Aorta (tissue), 5 donors: ENCODE measurements at regions not wholly inside any gene's neighbourhood (a gene's known extent, or its start where the extent isn't known, plus 50 kb on each side); places are given as distances from the start of the nearest gene placed in this dataset.
A peak's percentile ranks its signal among the peaks of the same experiment; 100 is the strongest.

Experiments
- ATAC-seq: fragments of 200-7000 bp; cut with Tn5 transposase; one replicate; pipeline ENCODE4 v1.9.1; 2022; ENCODE audit warnings: moderate library complexity; ENCODE audit not compliant: low FRiP score
- DNase-seq, 2 donors: peaks; one replicate each; pipeline ENCODE4 v3.0.0-alpha.2; 2020
- H3K27ac ChIP-seq, 2 donors: one replicate each; pipeline ENCODE4 v1.5.1; 2013; ENCODE audit warnings: low read length in 2 of 2, mild to moderate bottlenecking in 2 of 2, moderate library complexity in 2 of 2, control low read depth in 1 of 2, inconsistent platforms in 1 of 2, low read depth in 1 of 2
- H3K27me3 ChIP-seq, 2 donors: one replicate each; pipeline ENCODE4 v1.6.1; 2013; ENCODE audit warnings: control low read depth in 1 of 2, low read length in 1 of 2, mild to moderate bottlenecking in 1 of 2, moderate library complexity in 1 of 2; ENCODE audit not compliant: insufficient read depth in 2 of 2, control insufficient read depth in 1 of 2
- H3K36me3 ChIP-seq, 2 donors: one replicate each; pipeline ENCODE4 v1.6.1; 2013; ENCODE audit warnings: control low read depth in 1 of 2, low read length in 1 of 2, mild to moderate bottlenecking in 1 of 2; ENCODE audit not compliant: insufficient read depth in 2 of 2, control insufficient read depth in 1 of 2
- H3K4me1 ChIP-seq, 2 donors: one replicate each; pipeline ENCODE4 v1.6.1; 2013; ENCODE audit warnings: low read length in 2 of 2, control low read depth in 1 of 2, mild to moderate bottlenecking in 1 of 2, moderate library complexity in 1 of 2; ENCODE audit not compliant: insufficient read depth in 2 of 2, control insufficient read depth in 1 of 2
- H3K4me3 ChIP-seq, 2 donors: one replicate each; pipeline ENCODE4 v1.5.1; 2013; ENCODE audit warnings: low read length in 2 of 2, control low read depth in 1 of 2, mild to moderate bottlenecking in 1 of 2
- H3K9me3 ChIP-seq: one replicate; pipeline ENCODE4 v1.6.1; 2013; ENCODE audit warnings: mild to moderate bottlenecking, low read length; ENCODE audit not compliant: control insufficient read depth
- WGBS, 2 donors: extraction: QIAGEN DNeasy Blood & Tissue Kit; methylation state at CpG; one replicate each; pipeline ENCODE4 v1.1.7; 2013; 5-methylcytosine and 5-hydroxymethylcytosine counted together
- intact Hi-C, 2 donors: fragments of 100-400 bp; cut with DNase I; formaldehyde crosslinking; loops; one replicate each; pipeline versions ENCODE4 v1.14.2 to v1.15.0; 2022
- donor health status: healthy with polysubstance abuse.
- donor health status: Bipolar disorder and iron deficiency.
- donor health status: DM: no; HTN: no; CAD: no.
- donor health status: DM: no; HTN: no; CAD: no.
- donor health status: DM: yes; HTN: yes; CAD: no.

GRCh38 chr15:54850101-54850500 lies 346.6 kb downstream of the RSL24D1 start:
- Histone ChIP-seq H3K27ac (no peak overlapping the region), H3K4me1 (no peaks in the 10 kb centered on the region), H3K4me3 (no peak overlapping the region), H3K27me3 (no peaks in the 10 kb centered on the region), H3K9me3 (no peaks in the 10 kb centered on the region), H3K36me3 (no peaks in the 10 kb centered on the region)
- no peak for DNase-seq
- ATAC-seq: no peak
- 28 to 49% methylated on average over 4 of the region's 4 CpGs for WGBS, 2 donors
- intact Hi-C loops: no loop called here

- intact Hi-C loops: no loop called here
- H3K4me1 ChIP-seq: peaks cover 0 to 2% of the 10 kb centered on the region in 2 donors
- no peak overlapping the region for H3K4me3 ChIP-seq
- no peak for ATAC-seq
- no peaks in the 10 kb centered on the region for H3K27me3 ChIP-seq
- DNase-seq: no peak
- H3K36me3 ChIP-seq: no peaks in the 10 kb centered on the region
- no peaks in the 10 kb centered on the region for H3K9me3 ChIP-seq
- H3K27ac ChIP-seq: no peak overlapping the region
Measured at GRCh38 chr15:54843006-54843405, 353.7 kb downstream of the RSL24D1 start.

GRCh38 chr15:54841701-54842305 lies 354.9 kb downstream of the RSL24D1 start:
- Histone ChIP-seq H3K4me3 (no peak overlapping the region), H3K4me1 (peaks cover 0 to 2% of the 10 kb centered on the region in 2 donors), H3K27me3 (no peaks in the 10 kb centered on the region), H3K27ac (no peak overlapping the region), H3K9me3 (no peaks in the 10 kb centered on the region), H3K36me3 (no peaks in the 10 kb centered on the region)
- DNase-seq (no peak), ATAC-seq (no peak)
- intact Hi-C loops: no loop called here
- WGBS, 2 donors: 88 to 89% methylated on average over 3 of the region's 3 CpGs

GRCh38 chr15:54840621-54841398 lies 355.9 kb downstream of the RSL24D1 start:
- Histone ChIP-seq H3K4me3 (no peak overlapping the region), H3K36me3 (no peaks in the 10 kb centered on the region), H3K9me3 (no peaks in the 10 kb centered on the region), H3K4me1 (peaks cover 2 to 3% of the 10 kb centered on the region in 2 donors), H3K27me3 (no peaks in the 10 kb centered on the region), H3K27ac (no peak overlapping the region)
- intact Hi-C loops: no loop called here
- DNase-seq (no peak), ATAC-seq (no peak)
- WGBS, 2 donors: 80 to 82% methylated on average over 7 of the region's 7 CpGs

- no peak for ATAC-seq
- peak overlapping the region; percentile 30 to 34 for H3K4me3 ChIP-seq
- intact Hi-C loops: no loop called here
- no peaks in the 10 kb centered on the region for H3K27me3 ChIP-seq
- WGBS, 2 donors: 38 to 44% methylated on average over 2 of the region's 2 CpGs
- no peaks in the 10 kb centered on the region for H3K9me3 ChIP-seq
- DNase-seq: no peak
- H3K36me3 ChIP-seq: peaks cover 0 to 2% of the 10 kb centered on the region in 2 donors
- H3K27ac ChIP-seq: no peak overlapping the region
- peaks cover 2 to 7% of the 10 kb centered on the region in 2 donors for H3K4me1 ChIP-seq
Measured at GRCh38 chr15:54839379-54839778, 357.4 kb downstream of the RSL24D1 start.

GRCh38 chr15:54836052-54836795 lies 360.5 kb downstream of the RSL24D1 start:
- DNase-seq (no peak), ATAC-seq (no peak)
- Histone ChIP-seq H3K4me1 (peaks cover 1 to 7% of the 10 kb centered on the region in 2 donors), H3K27ac (no peak overlapping the region), H3K36me3 (peaks cover 0 to 2% of the 10 kb centered on the region in 2 donors), H3K27me3 (no peaks in the 10 kb centered on the region), H3K9me3 (no peaks in the 10 kb centered on the region), H3K4me3 (no peak overlapping the region)
- intact Hi-C loops: no loop called here
- WGBS, 2 donors: 82 to 83% methylated on average over 5 of the region's 5 CpGs

- Histone ChIP-seq H3K36me3 (peaks cover 0 to under 1% of the 10 kb centered on the region in 2 donors), H3K9me3 (peaks cover 1% of the 10 kb centered on the region), H3K4me3 (no peak overlapping the region), H3K27me3 (no peaks in the 10 kb centered on the region), H3K4me1 (peaks cover 0 to 4% of the 10 kb centered on the region in 2 donors), H3K27ac (no peak overlapping the region)
- DNase-seq (no peak), ATAC-seq (no peak)
- WGBS, 2 donors: 79 to 90% methylated on average over 1 of the region's 1 CpG
- intact Hi-C loops: no loop called here
Measured at GRCh38 chr15:54829821-54830220, 366.9 kb downstream of the RSL24D1 start.

GRCh38 chr15:54820811-54821210 lies 375.9 kb downstream of the RSL24D1 start:
- H3K36me3 ChIP-seq: no peaks in the 10 kb centered on the region
- intact Hi-C loops: no loop called here
- H3K4me1 ChIP-seq: no peaks in the 10 kb centered on the region
- peaks cover 1% of the 10 kb centered on the region for H3K9me3 ChIP-seq
- H3K27ac ChIP-seq: no peak overlapping the region
- WGBS, 2 donors: 41 to 48% methylated on average over 5 of the region's 5 CpGs
- no peaks in the 10 kb centered on the region for H3K27me3 ChIP-seq
- H3K4me3 ChIP-seq: no peak overlapping the region
- ATAC-seq (no peak), DNase-seq (peak in 1 of 2 donors; percentile 58)
